CD8-positive, alpha-beta memory T cell (primary cell): ENCODE measurements at regions not wholly inside any gene's neighbourhood (a gene's known extent, or its start where the extent isn't known, plus 50 kb on each side); places are given as distances from the start of the nearest gene placed in this dataset.

Experiments
- CTCF ChIA-PET: fragments of 350-600 bp; sonication (Branson Sonifier 250); formaldehyde crosslinking; loops from one replicate; lab custom pipeline; 2021; ENCODE audit warnings: antibody characterized with exemption; lab: Charles Lee
- POLR2A ChIA-PET: fragments of 350-600 bp; sonication (Branson Sonifier 250); formaldehyde crosslinking; loops from one replicate; lab custom pipeline; 2021; ENCODE audit warnings: antibody characterized with exemption; lab: Charles Lee
- DNase-seq, 5 donors: peaks; one replicate each; pipeline versions ENCODE4 v3.0.0 to v3.0.0-alpha.2; 2020 to 2022; ENCODE audit warnings: mixed read lengths in 1 of 5
- H3K27ac ChIP-seq: one replicate; pipeline ENCODE4 v1.7.0; 2013; ENCODE audit warnings: low read depth, mild to moderate bottlenecking, low read length, moderate library complexity
- H3K27me3 ChIP-seq: 2 replicates; pipeline ENCODE4 v1.7.0; 2013; ENCODE audit warnings: low read length, mild to moderate bottlenecking; ENCODE audit not compliant: insufficient read depth, poor library complexity, severe bottlenecking
- H3K36me3 ChIP-seq: 2 replicates; pipeline ENCODE4 v1.7.0; 2013; ENCODE audit warnings: mild to moderate bottlenecking, low read length, moderate library complexity; ENCODE audit not compliant: insufficient read depth
- H3K4me1 ChIP-seq: 2 replicates; pipeline ENCODE4 v1.7.0; 2013; ENCODE audit warnings: mild to moderate bottlenecking, low read length, moderate library complexity; ENCODE audit not compliant: insufficient read depth
- H3K4me3 ChIP-seq: 2 replicates; pipeline ENCODE4 v1.7.0; 2013; ENCODE audit warnings: mild to moderate bottlenecking, low read length
- H3K9me3 ChIP-seq: 2 replicates; pipeline ENCODE4 v1.7.0; 2013; ENCODE audit warnings: mild to moderate bottlenecking, low read length
- H3K27ac Mint-ChIP-seq, 8 donors: one replicate each; pipeline ENCODE4 v1.8.0; 2020 to 2021; ENCODE audit warnings: mixed read lengths in 8 of 8, mild to moderate bottlenecking in 6 of 8, inconsistent platforms in 3 of 8, moderate library complexity in 3 of 8
- H3K27me3 Mint-ChIP-seq, 2 donors: one replicate each; pipeline ENCODE4 v1.8.0; 2020 to 2021; ENCODE audit warnings: mixed read lengths in 2 of 2, mild to moderate bottlenecking in 1 of 2, moderate library complexity in 1 of 2
- H3K36me3 Mint-ChIP-seq, 3 donors: one replicate each; pipeline ENCODE4 v1.8.0; 2020 to 2021; ENCODE audit warnings: mixed read lengths in 3 of 3, inconsistent platforms in 1 of 3, mild to moderate bottlenecking in 1 of 3
- H3K4me1 Mint-ChIP-seq, 3 donors: one replicate each; pipeline ENCODE4 v1.8.0; 2020 to 2021; ENCODE audit warnings: mixed read lengths in 3 of 3, inconsistent platforms in 1 of 3, mild to moderate bottlenecking in 1 of 3
- H3K4me3 Mint-ChIP-seq, 7 donors: one replicate each; pipeline ENCODE4 v1.8.0; 2020 to 2021; ENCODE audit warnings: mixed read lengths in 7 of 7, mild to moderate bottlenecking in 6 of 7, moderate library complexity in 4 of 7, inconsistent platforms in 2 of 7
- H3K9me3 Mint-ChIP-seq, 5 donors: one replicate each; pipeline ENCODE4 v1.8.0; 2020 to 2022; ENCODE audit warnings: mixed read lengths in 5 of 5, mild to moderate bottlenecking in 3 of 5, moderate library complexity in 2 of 5, inconsistent platforms in 1 of 5

- no peaks in the 10 kb centered on the region for H3K4me1 Mint-ChIP-seq
- Histone ChIP-seq H3K27me3 (no peaks in the 10 kb centered on the region), H3K36me3 (no peaks in the 10 kb centered on the region), H3K4me3 (no peak overlapping the region), H3K4me1 (no peaks in the 10 kb centered on the region), H3K27ac (no peak overlapping the region), H3K9me3 (no peaks in the 10 kb centered on the region)
- DNase-seq: no peak
- H3K4me3 Mint-ChIP-seq: no peak overlapping the region
- ChIA-PET POLR2A (no interaction called here), CTCF (no interaction called here)
- H3K27ac Mint-ChIP-seq: no peak overlapping the region
- peaks cover 0 to 4% (median 2%) of the 10 kb centered on the region in 5 donors for H3K9me3 Mint-ChIP-seq
- no peaks in the 10 kb centered on the region for H3K36me3 Mint-ChIP-seq
- H3K27me3 Mint-ChIP-seq: no peaks in the 10 kb centered on the region
Measured at GRCh38 chr18:78447211-78447610, 532.4 kb upstream of the SALL3 start.

GRCh38 chr18:78448106-78448505 is 531.5 kb upstream of the SALL3 start:
- Mint-ChIP-seq H3K4me1 (no peaks in the 10 kb centered on the region), H3K27ac (no peak overlapping the region), H3K9me3 (peaks cover 0 to 4% (median 2%) of the 10 kb centered on the region in 5 donors), H3K36me3 (no peaks in the 10 kb centered on the region), H3K27me3 (no peaks in the 10 kb centered on the region), H3K4me3 (no peak overlapping the region)
- CTCF ChIA-PET: no interaction called here
- H3K4me1 ChIP-seq: no peaks in the 10 kb centered on the region
- POLR2A ChIA-PET: no interaction called here
- no peak overlapping the region for H3K27ac ChIP-seq
- H3K9me3 ChIP-seq: no peaks in the 10 kb centered on the region
- H3K36me3 ChIP-seq: no peaks in the 10 kb centered on the region
- H3K4me3 ChIP-seq: no peak overlapping the region
- DNase-seq: no peak
- H3K27me3 ChIP-seq: no peaks in the 10 kb centered on the region

GRCh38 chr18:78448591-78448990 is 531.0 kb upstream of the SALL3 start:
- H3K4me3 Mint-ChIP-seq: no peak overlapping the region

GRCh38 chr18:78454221-78454620 is 525.4 kb upstream of the SALL3 start:
- peaks cover 0 to 4% (median 1%) of the 10 kb centered on the region in 5 donors for H3K9me3 Mint-ChIP-seq
- H3K4me3 Mint-ChIP-seq: no peak overlapping the region
- Histone ChIP-seq H3K36me3 (no peaks in the 10 kb centered on the region), H3K27ac (no peak overlapping the region), H3K4me3 (no peak overlapping the region), H3K9me3 (no peaks in the 10 kb centered on the region), H3K4me1 (no peaks in the 10 kb centered on the region), H3K27me3 (no peaks in the 10 kb centered on the region)
- H3K36me3 Mint-ChIP-seq: no peaks in the 10 kb centered on the region
- H3K27ac Mint-ChIP-seq: no peak overlapping the region
- ChIA-PET POLR2A (no interaction called here), CTCF (no interaction called here)
- no peaks in the 10 kb centered on the region for H3K4me1 Mint-ChIP-seq
- peaks cover 0 to 2% of the 10 kb centered on the region in 2 donors for H3K27me3 Mint-ChIP-seq
- no peak for DNase-seq

More at GRCh38 chr18:78448591-78448990, 531.0 kb upstream of the SALL3 start:
- no peaks in the 10 kb centered on the region for H3K36me3 ChIP-seq
- H3K9me3 ChIP-seq: no peaks in the 10 kb centered on the region
- Mint-ChIP-seq H3K9me3 (peaks cover 0 to 4% (median under 1%) of the 10 kb centered on the region in 5 donors), H3K4me1 (no peaks in the 10 kb centered on the region), H3K36me3 (no peaks in the 10 kb centered on the region), H3K27me3 (peaks cover 0 to 2% of the 10 kb centered on the region in 2 donors), H3K27ac (no peak overlapping the region)
- DNase-seq: no peak
- no peak overlapping the region for H3K27ac ChIP-seq
- no peaks in the 10 kb centered on the region for H3K27me3 ChIP-seq
- no peak overlapping the region for H3K4me3 ChIP-seq
- H3K4me1 ChIP-seq: no peaks in the 10 kb centered on the region
- CTCF ChIA-PET: no interaction called here
- POLR2A ChIA-PET: no interaction called here

- no peaks in the 10 kb centered on the region for H3K4me1 ChIP-seq
- H3K27ac ChIP-seq: no peak overlapping the region
- no peaks in the 10 kb centered on the region for H3K9me3 ChIP-seq
- H3K27me3 ChIP-seq: no peaks in the 10 kb centered on the region
- ChIA-PET CTCF (no interaction called here), POLR2A (no interaction called here)
- Mint-ChIP-seq H3K27ac (no peak overlapping the region), H3K36me3 (no peaks in the 10 kb centered on the region), H3K9me3 (peaks cover 0 to 4% (median 1%) of the 10 kb centered on the region in 5 donors), H3K4me3 (no peak overlapping the region), H3K27me3 (peaks cover 0 to 2% of the 10 kb centered on the region in 2 donors), H3K4me1 (no peaks in the 10 kb centered on the region)
- DNase-seq: no peak
- H3K36me3 ChIP-seq: no peaks in the 10 kb centered on the region
- H3K4me3 ChIP-seq: no peak overlapping the region
Measured at GRCh38 chr18:78455386-78455785, 524.2 kb upstream of the SALL3 start.

GRCh38 chr18:78457011-78457410 is 522.6 kb upstream of the SALL3 start:
- Histone ChIP-seq H3K4me3 (no peak overlapping the region), H3K27me3 (no peaks in the 10 kb centered on the region), H3K4me1 (no peaks in the 10 kb centered on the region), H3K27ac (no peak overlapping the region), H3K36me3 (no peaks in the 10 kb centered on the region), H3K9me3 (no peaks in the 10 kb centered on the region)
- H3K27ac Mint-ChIP-seq: no peak overlapping the region
- peaks cover 0 to 2% of the 10 kb centered on the region in 2 donors for H3K27me3 Mint-ChIP-seq
- no peak overlapping the region for H3K4me3 Mint-ChIP-seq
- H3K36me3 Mint-ChIP-seq: no peaks in the 10 kb centered on the region
- ChIA-PET CTCF (no interaction called here), POLR2A (no interaction called here)
- no peak for DNase-seq
- peaks cover 0 to 1% (median 0%) of the 10 kb centered on the region in 5 donors for H3K9me3 Mint-ChIP-seq
- H3K4me1 Mint-ChIP-seq: no peaks in the 10 kb centered on the region

GRCh38 chr18:78457731-78458130 is 521.9 kb upstream of the SALL3 start:
- CTCF ChIA-PET: no interaction called here
- no peaks in the 10 kb centered on the region for H3K36me3 Mint-ChIP-seq
- POLR2A ChIA-PET: no interaction called here
- Histone ChIP-seq H3K27ac (no peak overlapping the region), H3K4me1 (no peaks in the 10 kb centered on the region), H3K4me3 (no peak overlapping the region), H3K36me3 (no peaks in the 10 kb centered on the region), H3K27me3 (no peaks in the 10 kb centered on the region), H3K9me3 (no peaks in the 10 kb centered on the region)
- H3K4me1 Mint-ChIP-seq: no peaks in the 10 kb centered on the region
- peaks cover 0 to 5% (median 0%) of the 10 kb centered on the region in 5 donors for H3K9me3 Mint-ChIP-seq
- no peak overlapping the region for H3K4me3 Mint-ChIP-seq
- H3K27me3 Mint-ChIP-seq: peaks cover 0 to 2% of the 10 kb centered on the region in 2 donors
- no peak overlapping the region for H3K27ac Mint-ChIP-seq
- no peak for DNase-seq

GRCh38 chr18:78458356-78458755 is 521.3 kb upstream of the SALL3 start:
- Histone ChIP-seq H3K27ac (no peak overlapping the region), H3K36me3 (no peaks in the 10 kb centered on the region), H3K4me3 (no peak overlapping the region), H3K27me3 (no peaks in the 10 kb centered on the region), H3K9me3 (no peaks in the 10 kb centered on the region), H3K4me1 (no peaks in the 10 kb centered on the region)
- peaks cover 0 to 5% (median 0%) of the 10 kb centered on the region in 5 donors for H3K9me3 Mint-ChIP-seq
- POLR2A ChIA-PET: no interaction called here
- DNase-seq: no peak
- H3K36me3 Mint-ChIP-seq: no peaks in the 10 kb centered on the region
- CTCF ChIA-PET: no interaction called here
- no peak overlapping the region for H3K27ac Mint-ChIP-seq
- no peak overlapping the region for H3K4me3 Mint-ChIP-seq
- H3K27me3 Mint-ChIP-seq: peaks cover 0 to 2% of the 10 kb centered on the region in 2 donors
- no peaks in the 10 kb centered on the region for H3K4me1 Mint-ChIP-seq

GRCh38 chr18:78459668-78460067 is 520.0 kb upstream of the SALL3 start:
- H3K27ac Mint-ChIP-seq: no peak overlapping the region
- peaks cover under 1 to 12% (median 3%) of the 10 kb centered on the region in 5 donors for H3K9me3 Mint-ChIP-seq
- Histone ChIP-seq H3K9me3 (no peaks in the 10 kb centered on the region), H3K4me3 (no peak overlapping the region), H3K27ac (no peak overlapping the region), H3K4me1 (no peaks in the 10 kb centered on the region), H3K27me3 (no peaks in the 10 kb centered on the region), H3K36me3 (no peaks in the 10 kb centered on the region)
- CTCF ChIA-PET: no interaction called here
- no peak for DNase-seq
- POLR2A ChIA-PET: no interaction called here
- no peaks in the 10 kb centered on the region for H3K4me1 Mint-ChIP-seq
- H3K27me3 Mint-ChIP-seq: no peaks in the 10 kb centered on the region
- no peak overlapping the region for H3K4me3 Mint-ChIP-seq
- peaks cover 0 to 2% (median 0%) of the 10 kb centered on the region in 3 donors for H3K36me3 Mint-ChIP-seq
